Hypothalamus (tissue), 51 donors: ENCODE measurements at regions not wholly inside any gene's neighbourhood (a gene's known extent, or its start where the extent isn't known, plus 50 kb on each side); places are given as distances from the start of the nearest gene placed in this dataset.

Experiments
- DNase-seq, 51 donors: peaks; one replicate each; lab custom pipeline; 2025; lab: John Stamatoyannopoulos, UW

DNA sequence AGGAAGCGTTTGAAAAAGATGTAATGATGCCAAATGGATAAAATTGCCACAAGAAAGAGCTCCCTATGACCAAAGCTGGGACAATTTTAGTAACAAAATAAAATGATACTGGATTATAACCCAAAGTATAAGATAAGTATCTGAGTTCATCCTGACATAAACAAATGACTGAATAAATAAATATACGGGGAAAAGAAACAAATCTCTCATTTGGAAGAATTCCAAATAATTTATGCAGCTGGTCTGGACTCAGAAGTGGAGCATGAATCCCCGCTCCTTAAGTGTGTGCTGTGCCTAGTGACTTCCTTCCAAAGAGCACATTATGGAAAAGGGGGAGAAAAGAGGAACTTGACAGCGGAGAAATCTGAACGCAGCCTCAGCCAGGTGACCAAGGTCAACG, 186.2 kb downstream of the RAMP3 start:
- no peak for DNase-seq

DNA sequence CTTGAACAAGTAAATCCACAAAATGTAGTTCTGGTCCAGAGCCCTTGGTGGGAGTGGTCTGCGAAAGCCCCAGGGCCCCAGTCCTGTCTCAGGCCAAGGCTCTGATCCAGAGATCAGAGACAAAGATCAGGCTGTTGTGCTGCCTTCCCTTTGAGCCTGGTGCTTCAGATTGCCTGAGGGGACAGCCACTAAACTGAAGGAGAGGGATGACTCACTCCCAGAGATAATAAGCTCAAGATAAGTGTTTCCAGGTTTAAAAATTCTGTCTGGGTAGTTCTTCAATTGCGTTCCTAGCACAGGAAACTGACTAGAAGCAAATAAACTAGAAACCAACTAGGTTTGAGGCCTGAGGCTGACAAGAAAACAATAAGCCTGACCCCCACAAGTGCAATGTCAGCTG, 190.2 kb downstream of the RAMP3 start:
- no peak for DNase-seq

GRCh38 chr7:45349090-45349489, 191.5 kb downstream of the RAMP3 start:
- DNase-seq, result no peak

DNA sequence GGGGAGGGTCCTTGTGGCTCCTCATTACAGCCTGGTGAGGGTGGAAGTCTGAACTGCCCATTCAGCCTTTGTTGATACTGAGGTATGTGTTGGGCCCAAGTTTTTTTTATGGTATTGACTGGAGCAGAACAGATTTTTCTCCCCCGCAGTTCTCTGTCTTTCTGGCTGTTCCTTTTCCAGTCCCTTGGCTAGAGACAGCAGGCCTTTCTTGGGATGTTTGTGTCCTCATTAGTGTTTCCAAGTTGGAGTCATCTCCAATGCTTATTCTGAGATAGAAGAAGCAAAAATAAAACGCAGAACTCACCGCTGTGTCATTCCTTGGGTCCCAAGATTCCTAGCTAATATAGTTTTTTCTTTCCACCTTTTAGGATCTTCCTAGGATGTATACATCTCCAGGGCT, 193.3 kb downstream of the RAMP3 start:
- no peak for DNase-seq

GRCh38 chr7:45358287-45358686, 200.7 kb downstream of the RAMP3 start:
- no peak for DNase-seq

DNA sequence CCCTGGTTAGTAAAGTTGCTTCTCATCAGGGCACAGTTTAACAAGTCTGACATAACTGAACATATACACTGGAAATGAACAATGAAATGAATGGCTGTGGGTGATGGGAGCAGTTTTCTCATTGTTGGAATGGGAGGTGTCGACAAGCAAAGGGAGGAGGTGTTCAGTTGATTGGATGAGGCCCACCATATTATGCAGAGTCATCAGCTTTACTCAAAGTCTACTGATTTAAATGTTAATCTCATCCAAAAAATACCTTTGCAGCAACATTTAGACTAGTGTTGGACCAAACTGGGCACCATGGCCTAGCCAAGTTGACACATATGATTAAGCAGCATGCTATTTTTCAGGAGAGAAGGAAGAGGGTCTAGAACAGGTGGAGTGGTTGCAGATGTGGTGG, 201.7 kb downstream of the RAMP3 start:
- no peak for DNase-seq

- DNase-seq, result no peak
Observed at GRCh38 chr7:45359776-45360175, 202.2 kb downstream of the RAMP3 start.

GRCh38 chr7:45363669-45364068, 206.1 kb downstream of the RAMP3 start:
- no peak for DNase-seq

DNA sequence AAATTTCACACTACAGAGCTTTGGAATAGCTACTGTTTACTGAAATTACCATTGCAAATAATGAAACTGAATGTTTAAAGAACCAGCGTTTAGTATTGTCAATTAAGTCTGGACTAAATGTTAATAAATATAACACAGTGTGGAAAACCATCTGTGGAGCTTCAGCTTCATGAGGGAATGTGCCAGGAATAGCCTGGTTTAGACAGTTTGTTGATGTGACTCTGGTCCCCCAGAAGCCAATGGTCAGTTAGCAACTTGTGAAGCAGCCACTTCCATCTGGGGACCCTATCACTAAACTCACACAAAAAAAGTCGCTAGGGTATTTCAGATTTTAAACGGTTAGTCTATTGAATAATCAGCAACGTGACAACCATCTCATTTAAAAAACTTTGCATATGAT, 207.8 kb downstream of the RAMP3 start:
- DNase-seq, result no peak

GRCh38 chr7:45366475-45366874, 207.7 kb upstream of the ADCY1 start:
- no peak for DNase-seq

GRCh38 chr7:45367026-45367425, 207.1 kb upstream of the ADCY1 start:
- no peak for DNase-seq

GRCh38 chr7:45368129-45368807, 205.9 kb upstream of the ADCY1 start:
- DNase-seq, result no peak

DNA sequence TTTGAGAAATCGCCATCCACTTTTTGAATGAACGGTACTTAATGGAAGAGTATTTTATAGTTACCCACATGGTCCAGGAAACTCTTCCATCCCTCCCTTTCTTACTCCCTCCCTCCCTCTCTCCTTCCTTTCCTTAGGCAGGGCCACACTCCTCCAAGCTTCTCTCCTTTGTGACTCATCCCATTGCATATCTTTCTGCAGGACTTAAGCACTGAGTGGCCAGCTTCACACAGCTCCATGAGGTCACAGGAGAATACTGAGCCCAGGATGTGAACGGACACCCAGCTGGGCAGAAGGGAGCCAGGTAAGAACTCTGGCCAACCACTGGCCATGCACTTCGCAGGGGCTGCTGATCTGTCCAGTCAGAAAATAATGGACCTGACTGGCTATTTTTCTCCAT, 189.7 kb upstream of the ADCY1 start:
- no peak for DNase-seq

DNA sequence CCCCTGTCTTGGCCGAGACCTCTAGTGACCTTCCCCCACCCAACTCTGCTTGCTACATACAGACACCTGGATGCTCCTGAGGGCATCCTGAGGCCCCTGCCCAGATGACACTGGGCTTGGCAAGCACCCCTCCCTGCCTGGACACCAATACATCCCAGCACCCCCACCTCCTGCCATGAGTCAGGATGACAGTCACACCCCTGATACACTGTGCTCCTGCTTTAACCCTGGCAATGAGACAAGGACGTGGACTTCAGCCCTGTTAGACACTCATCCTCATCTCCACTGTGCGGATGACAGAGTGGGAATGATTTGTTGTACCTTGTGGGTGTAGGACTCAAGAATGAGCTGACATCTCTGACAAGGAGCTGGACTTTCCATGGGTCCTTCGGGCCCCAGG, 186.3 kb upstream of the ADCY1 start:
- no peak for DNase-seq

- no peak for DNase-seq
Observed at GRCh38 chr7:45389073-45389872, 184.9 kb upstream of the ADCY1 start.

GRCh38 chr7:45390180-45390579, 184.0 kb upstream of the ADCY1 start:
- no peak for DNase-seq

- no peak for DNase-seq
Observed at GRCh38 chr7:45390731-45391130, 183.4 kb upstream of the ADCY1 start.

DNA sequence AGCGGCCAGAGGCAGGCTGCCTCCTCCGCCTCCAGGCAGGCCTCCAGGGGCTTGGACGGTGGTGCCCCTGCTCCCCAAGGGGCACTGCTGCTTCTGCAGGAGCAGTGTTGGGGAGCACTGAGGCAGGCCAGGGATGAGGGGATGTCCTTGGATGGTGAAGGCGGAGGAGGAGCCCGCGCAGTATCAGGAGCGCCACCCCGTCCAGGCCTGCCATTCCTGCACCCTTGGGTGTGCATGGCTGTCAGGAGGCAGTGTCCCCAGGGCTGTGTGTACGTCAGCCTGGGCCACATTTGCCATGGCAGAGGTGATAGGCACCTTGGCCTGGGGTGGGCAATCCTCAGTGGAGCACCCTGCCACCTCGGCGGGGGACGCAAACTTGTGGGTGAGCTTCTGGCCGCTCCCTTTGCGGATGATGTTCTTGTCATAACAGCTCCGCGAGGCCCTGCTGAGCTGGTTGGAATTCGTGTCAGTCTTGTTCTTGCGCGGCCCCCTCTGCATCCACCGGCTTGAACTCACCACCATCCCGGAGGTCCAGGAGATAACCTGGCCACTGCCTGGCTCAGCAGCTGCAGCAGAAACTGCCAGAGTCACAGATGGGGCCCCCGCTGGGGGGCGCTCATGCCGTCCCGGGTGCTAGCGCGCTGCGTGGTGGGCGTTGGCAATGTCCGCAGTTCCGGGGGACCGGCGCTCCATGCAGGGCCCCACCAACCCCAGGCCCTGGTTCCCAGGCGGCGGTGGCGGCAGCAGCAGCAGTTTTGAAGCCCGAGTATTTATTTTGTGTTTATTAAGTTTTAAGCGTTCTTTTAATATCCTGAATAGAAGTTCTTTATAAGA, 182.3 kb upstream of the ADCY1 start:
- DNase-seq, result no peak

DNA sequence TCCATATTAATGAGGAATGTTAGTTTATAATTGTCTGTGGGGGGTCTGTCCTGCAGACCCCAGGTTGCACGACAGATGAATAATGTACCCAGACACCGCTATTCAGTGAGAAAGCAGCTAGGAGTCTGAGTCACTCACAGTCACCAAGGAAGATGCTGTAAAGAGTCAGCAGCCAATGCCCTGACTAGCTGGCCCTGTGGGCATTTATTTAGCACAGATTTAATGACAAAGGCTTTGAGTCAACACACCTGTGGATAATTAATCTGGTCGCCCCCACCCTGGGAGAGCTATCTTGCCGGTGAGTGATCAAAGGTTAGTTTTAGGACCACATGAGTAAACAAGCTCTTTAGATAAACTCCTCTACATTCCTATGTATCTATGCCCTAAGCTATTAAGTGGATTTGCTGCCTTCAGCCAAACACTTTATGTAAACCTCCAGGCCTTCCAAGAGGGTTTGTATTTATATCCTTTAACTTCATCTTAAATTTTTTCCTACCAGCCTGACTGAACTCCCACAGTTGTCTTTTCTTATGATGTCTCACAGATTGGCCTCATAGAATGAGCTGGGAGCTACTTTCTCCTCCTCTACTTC, 180.0 kb upstream of the ADCY1 start:
- DNase-seq, result no peak

DNA sequence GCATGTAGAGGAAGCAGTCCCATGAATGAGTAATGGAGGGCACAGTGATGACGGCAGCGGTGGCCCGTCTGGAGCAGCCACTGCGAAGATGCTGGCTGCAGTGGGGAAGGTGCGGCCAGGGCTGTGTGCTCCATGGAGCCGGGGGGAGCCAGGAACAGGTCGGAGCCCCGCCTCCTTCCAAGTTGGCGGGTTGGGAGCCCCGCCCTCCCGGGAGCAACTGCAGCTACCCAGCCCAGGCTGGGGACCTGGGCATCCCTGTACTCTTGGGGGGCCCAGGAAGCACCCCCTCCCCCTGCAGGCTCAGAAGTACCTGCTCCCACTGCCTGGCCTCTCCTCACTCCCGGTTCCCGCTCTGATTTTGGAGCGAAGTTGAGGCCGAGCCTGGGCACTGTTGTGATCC, 175.1 kb upstream of the ADCY1 start:
- DNase-seq, result no peak

DNA sequence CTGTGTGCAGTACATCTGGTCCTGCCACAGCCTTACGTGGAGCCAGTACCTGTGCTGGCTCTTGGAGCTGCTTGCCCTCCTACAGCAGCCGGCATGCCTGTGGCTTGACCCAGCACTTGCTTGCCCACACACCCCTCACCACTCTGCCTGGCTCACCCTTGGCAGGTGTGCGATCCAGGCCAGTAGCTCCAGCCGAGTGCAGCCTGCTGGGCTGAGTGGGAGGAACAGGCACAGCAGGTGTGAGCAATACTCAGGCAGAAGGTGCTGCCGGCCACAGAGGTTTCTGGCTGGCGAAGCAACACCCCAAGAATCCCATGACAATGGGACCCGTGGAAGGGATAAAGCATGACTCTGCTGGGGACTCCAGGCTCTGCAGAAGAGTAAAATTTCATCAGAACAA, 173.5 kb upstream of the ADCY1 start:
- no peak for DNase-seq
